ENCODE measurements at regions not wholly inside any gene's neighbourhood (a gene's known extent, or its start where the extent isn't known, plus 50 kb on each side); places are given as distances from the start of the nearest gene placed in this dataset.
"Not testable (repeated sequence)": the region's sequence is repeated elsewhere in the genome, so short reads cannot be mapped to it uniquely, and the experiment has no call there.

GRCh38 chr4:175325230-175325629 is 407.1 kb downstream of the ADAM29 start:
- Histone ChIP-seq H3K9ac (ENCODE audit: low read length in 2 of 2) (no peak overlapping the region), H3K36me3 (ENCODE audit: control insufficient read depth in 2 of 2, insufficient read depth in 2 of 2, low read length in 2 of 2) (no peaks in the 10 kb centered on the region), H3K27ac (ENCODE audit: low read length) (no peak overlapping the region), H3K4me1 (ENCODE audit: control insufficient read depth, insufficient read depth, low read length) (no peaks in the 10 kb centered on the region), H3K4me3 (ENCODE audit: low read length in 2 of 2) (no peak overlapping the region), H3K27me3 (ENCODE audit: control insufficient read depth in 1 of 2, insufficient read depth in 2 of 2, low read length in 2 of 2) (no peaks in the 10 kb centered on the region), H3K9me3 (ENCODE audit: control insufficient read depth in 2 of 2, low read length in 2 of 2) (no peaks in the 10 kb centered on the region)

- Histone ChIP-seq H3K4me3 (ENCODE audit: low read length in 2 of 2) (no peak overlapping the region), H3K27me3 (ENCODE audit: control insufficient read depth in 1 of 2, insufficient read depth in 2 of 2, low read length in 2 of 2) (no peaks in the 10 kb centered on the region), H3K36me3 (ENCODE audit: control insufficient read depth in 2 of 2, insufficient read depth in 2 of 2, low read length in 2 of 2) (no peaks in the 10 kb centered on the region), H3K4me1 (ENCODE audit: control insufficient read depth, insufficient read depth, low read length) (no peaks in the 10 kb centered on the region), H3K9me3 (ENCODE audit: control insufficient read depth in 2 of 2, low read length in 2 of 2) (no peaks in the 10 kb centered on the region), H3K27ac (ENCODE audit: low read length) (no peak overlapping the region), H3K9ac (ENCODE audit: low read length in 2 of 2) (no peak overlapping the region)
Observed at GRCh38 chr4:175326796-175327195, 408.6 kb downstream of the ADAM29 start.

DNA sequence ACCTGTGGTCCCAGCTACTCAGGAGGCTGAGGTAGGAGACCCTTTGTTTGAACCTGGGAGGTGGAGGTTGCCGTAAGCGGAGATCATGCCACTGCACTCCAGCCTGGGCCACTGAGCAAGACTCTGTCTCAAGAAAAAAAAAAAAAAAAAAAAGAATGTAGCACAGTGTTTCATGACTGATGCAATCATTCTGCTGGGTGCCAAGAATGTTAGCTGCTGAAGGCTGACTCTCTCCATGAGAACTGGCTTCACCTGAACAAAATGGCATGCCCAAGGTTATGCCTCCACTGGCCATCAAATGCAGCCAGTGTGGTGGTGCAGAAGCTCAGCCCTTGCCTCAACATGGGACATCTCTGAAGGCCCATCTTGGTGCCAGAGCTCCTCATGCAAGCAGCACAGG is 412.1 kb downstream of the ADAM29 start:
- Histone ChIP-seq H3K4me1 (ENCODE audit: control insufficient read depth, insufficient read depth, low read length) (no peaks in the 10 kb centered on the region), H3K9me3 (ENCODE audit: control insufficient read depth in 2 of 2, low read length in 2 of 2) (no peaks in the 10 kb centered on the region), H3K27ac (ENCODE audit: low read length) (no peak overlapping the region), H3K27me3 (ENCODE audit: control insufficient read depth in 1 of 2, insufficient read depth in 2 of 2, low read length in 2 of 2) (no peaks in the 10 kb centered on the region), H3K9ac (ENCODE audit: low read length in 2 of 2) (no peak overlapping the region), H3K4me3 (ENCODE audit: low read length in 2 of 2) (no peak overlapping the region), H3K36me3 (ENCODE audit: control insufficient read depth in 2 of 2, insufficient read depth in 2 of 2, low read length in 2 of 2) (no peaks in the 10 kb centered on the region)

DNA sequence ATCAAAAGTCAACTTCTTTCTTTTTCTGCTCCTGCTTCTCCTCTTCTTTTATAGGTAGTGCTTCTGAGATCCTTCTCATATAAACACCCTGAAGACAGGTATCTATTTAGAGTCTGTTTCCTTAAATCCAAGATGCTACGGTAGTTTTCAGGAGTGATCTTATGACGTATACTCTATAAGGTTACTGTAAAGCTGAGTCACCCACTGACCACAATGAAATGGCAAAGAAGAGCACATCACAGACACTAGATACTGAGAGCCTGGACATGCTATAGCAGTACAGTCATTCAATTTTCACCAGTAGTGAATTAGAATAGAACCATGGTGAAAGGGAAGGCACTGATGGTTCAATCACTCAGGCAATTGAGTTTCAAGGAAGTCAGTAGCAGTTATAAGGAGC is 412.5 kb downstream of the ADAM29 start:
- Histone ChIP-seq H3K9ac (ENCODE audit: low read length in 2 of 2) (no peak overlapping the region), H3K36me3 (ENCODE audit: control insufficient read depth in 2 of 2, insufficient read depth in 2 of 2, low read length in 2 of 2) (no peaks in the 10 kb centered on the region), H3K4me3 (ENCODE audit: low read length in 2 of 2) (no peak overlapping the region), H3K27me3 (ENCODE audit: control insufficient read depth in 1 of 2, insufficient read depth in 2 of 2, low read length in 2 of 2) (no peaks in the 10 kb centered on the region), H3K4me1 (ENCODE audit: control insufficient read depth, insufficient read depth, low read length) (no peaks in the 10 kb centered on the region), H3K9me3 (ENCODE audit: control insufficient read depth in 2 of 2, low read length in 2 of 2) (no peaks in the 10 kb centered on the region), H3K27ac (ENCODE audit: low read length) (no peak overlapping the region)

DNA sequence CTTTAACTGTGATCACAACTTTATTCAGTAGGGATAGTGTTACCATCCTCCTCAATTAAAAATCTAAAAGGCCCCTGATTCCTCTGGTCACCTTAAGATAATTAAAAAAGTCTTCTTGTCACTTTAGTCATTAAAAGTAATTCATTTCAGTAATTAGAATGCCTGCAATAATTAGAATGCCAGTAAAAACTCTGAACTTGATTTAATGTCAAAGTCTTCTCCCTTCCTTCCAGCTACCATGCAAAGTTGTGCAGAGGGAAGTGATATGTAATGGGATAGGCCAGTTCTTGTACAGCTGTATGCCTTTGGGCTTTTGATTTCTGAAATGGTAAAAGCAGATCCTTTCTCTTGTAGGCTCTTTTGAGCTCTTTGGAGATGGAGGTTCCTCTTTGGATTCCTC is 417.2 kb downstream of the ADAM29 start:
- Histone ChIP-seq H3K9ac (ENCODE audit: low read length in 2 of 2) (no peak overlapping the region), H3K36me3 (ENCODE audit: control insufficient read depth in 2 of 2, insufficient read depth in 2 of 2, low read length in 2 of 2) (no peaks in the 10 kb centered on the region), H3K27ac (ENCODE audit: low read length) (no peak overlapping the region), H3K9me3 (ENCODE audit: control insufficient read depth in 2 of 2, low read length in 2 of 2) (no peaks in the 10 kb centered on the region), H3K4me1 (ENCODE audit: control insufficient read depth, insufficient read depth, low read length) (no peaks in the 10 kb centered on the region), H3K4me3 (ENCODE audit: low read length in 2 of 2) (no peak overlapping the region), H3K27me3 (ENCODE audit: control insufficient read depth in 1 of 2, insufficient read depth in 2 of 2, low read length in 2 of 2) (no peaks in the 10 kb centered on the region)

- H3K27ac ChIP-seq (ENCODE audit: low read length); H3K27me3 ChIP-seq (ENCODE audit: control insufficient read depth in 1 of 2, insufficient read depth in 2 of 2, low read length in 2 of 2); H3K9ac ChIP-seq (ENCODE audit: low read length in 2 of 2); H3K36me3 ChIP-seq (ENCODE audit: control insufficient read depth in 2 of 2, insufficient read depth in 2 of 2, low read length in 2 of 2); H3K4me1 ChIP-seq (ENCODE audit: control insufficient read depth, insufficient read depth, low read length); H3K9me3 ChIP-seq (ENCODE audit: control insufficient read depth in 2 of 2, low read length in 2 of 2); H3K4me3 ChIP-seq (ENCODE audit: low read length in 2 of 2): not testable (repeated sequence)
Observed at GRCh38 chr4:175336570-175336969, 418.4 kb downstream of the ADAM29 start.

- H3K27me3 ChIP-seq (ENCODE audit: control insufficient read depth in 1 of 2, insufficient read depth in 2 of 2, low read length in 2 of 2), result no peaks in the 10 kb centered on the region
- no peak overlapping the region for H3K9ac ChIP-seq (ENCODE audit: low read length in 2 of 2)
- H3K4me3 ChIP-seq (ENCODE audit: low read length in 2 of 2), result no peak overlapping the region
- no peaks in the 10 kb centered on the region for H3K36me3 ChIP-seq (ENCODE audit: control insufficient read depth in 2 of 2, insufficient read depth in 2 of 2, low read length in 2 of 2)
- no peak overlapping the region for H3K27ac ChIP-seq (ENCODE audit: low read length)
- H3K9me3 ChIP-seq (ENCODE audit: control insufficient read depth in 2 of 2, low read length in 2 of 2), result peaks cover 0 to 2% of the 10 kb centered on the region in 2 donors
- no peaks in the 10 kb centered on the region for H3K4me1 ChIP-seq (ENCODE audit: control insufficient read depth, insufficient read depth, low read length)
Observed at GRCh38 chr4:175339100-175339707, 421.0 kb downstream of the ADAM29 start.

DNA sequence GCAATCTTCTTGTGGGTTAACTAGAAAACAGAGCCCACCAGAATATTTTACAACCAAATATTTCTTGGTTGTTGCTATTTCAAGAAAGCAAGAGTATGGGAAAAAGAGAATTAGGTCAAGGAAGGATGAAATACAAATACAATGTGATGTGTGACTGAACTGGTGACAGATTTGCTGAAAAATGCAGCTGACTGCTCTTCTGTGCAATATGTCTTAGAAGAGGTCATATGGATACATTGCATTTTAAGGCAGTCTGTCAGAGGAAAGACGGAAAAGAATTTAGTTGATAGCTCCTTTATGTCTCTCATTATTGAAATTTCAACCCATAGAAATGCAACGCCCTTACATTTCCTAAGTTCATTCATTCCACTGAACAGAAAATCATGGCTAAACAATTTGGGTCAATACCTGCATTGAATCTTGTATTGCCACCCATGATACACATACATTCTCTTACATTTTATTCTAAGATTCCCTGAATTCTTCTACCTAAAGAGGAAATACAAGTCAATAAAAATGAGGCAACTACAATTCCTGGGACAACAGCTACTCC is 423.1 kb downstream of the ADAM29 start:
- H3K4me1 ChIP-seq (ENCODE audit: control insufficient read depth, insufficient read depth, low read length), result no peaks in the 10 kb centered on the region

GRCh38 chr4:175346376-175346775 is 428.2 kb downstream of the ADAM29 start:
- Histone ChIP-seq H3K27me3 (ENCODE audit: control insufficient read depth in 1 of 2, insufficient read depth in 2 of 2, low read length in 2 of 2) (no peaks in the 10 kb centered on the region), H3K27ac (ENCODE audit: low read length) (no peak overlapping the region), H3K9ac (ENCODE audit: low read length in 2 of 2) (no peak overlapping the region)

More for the DNA sequence above, 423.1 kb downstream of the ADAM29 start:
- no peak overlapping the region for H3K4me3 ChIP-seq (ENCODE audit: low read length in 2 of 2)
- H3K27ac ChIP-seq (ENCODE audit: low read length), result no peak overlapping the region
- no peak overlapping the region for H3K9ac ChIP-seq (ENCODE audit: low read length in 2 of 2)
- no peaks in the 10 kb centered on the region for H3K27me3 ChIP-seq (ENCODE audit: control insufficient read depth in 1 of 2, insufficient read depth in 2 of 2, low read length in 2 of 2)
- peaks cover 0 to 2% of the 10 kb centered on the region in 2 donors for H3K9me3 ChIP-seq (ENCODE audit: control insufficient read depth in 2 of 2, low read length in 2 of 2)
- no peaks in the 10 kb centered on the region for H3K36me3 ChIP-seq (ENCODE audit: control insufficient read depth in 2 of 2, insufficient read depth in 2 of 2, low read length in 2 of 2)

DNA sequence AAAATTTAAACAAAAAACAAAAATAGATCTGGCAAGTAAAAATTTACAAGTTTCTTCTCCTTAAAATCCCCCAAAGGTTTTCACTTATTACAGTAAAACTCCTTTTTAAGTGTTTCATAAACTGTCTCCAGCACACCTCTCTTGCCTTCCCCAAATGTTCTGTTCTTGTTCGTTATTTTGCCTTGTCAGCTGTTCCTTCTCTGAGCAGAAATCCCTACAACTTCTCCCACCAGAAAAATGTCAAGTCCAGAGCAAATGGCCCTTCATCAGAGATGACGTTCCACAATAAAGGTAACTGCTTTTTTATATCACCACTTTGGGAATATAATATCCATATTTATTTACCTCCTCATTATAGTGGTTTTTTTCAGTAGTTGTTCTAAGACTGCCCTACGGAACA is 432.1 kb downstream of the ADAM29 start:
- H3K9ac ChIP-seq (ENCODE audit: low read length in 2 of 2), result no peak overlapping the region
- H3K4me3 ChIP-seq (ENCODE audit: low read length in 2 of 2), result no peak overlapping the region
- H3K27ac ChIP-seq (ENCODE audit: low read length), result no peak overlapping the region
- no peaks in the 10 kb centered on the region for H3K4me1 ChIP-seq (ENCODE audit: control insufficient read depth, insufficient read depth, low read length)
- no peaks in the 10 kb centered on the region for H3K9me3 ChIP-seq (ENCODE audit: control insufficient read depth in 2 of 2, low read length in 2 of 2)
- no peaks in the 10 kb centered on the region for H3K36me3 ChIP-seq (ENCODE audit: control insufficient read depth in 2 of 2, insufficient read depth in 2 of 2, low read length in 2 of 2)
- no peaks in the 10 kb centered on the region for H3K27me3 ChIP-seq (ENCODE audit: control insufficient read depth in 1 of 2, insufficient read depth in 2 of 2, low read length in 2 of 2)

More at GRCh38 chr4:175346376-175346775, 428.2 kb downstream of the ADAM29 start:
- Histone ChIP-seq H3K4me1 (ENCODE audit: control insufficient read depth, insufficient read depth, low read length) (no peaks in the 10 kb centered on the region), H3K9me3 (ENCODE audit: control insufficient read depth in 2 of 2, low read length in 2 of 2) (peaks cover 0 to 2% of the 10 kb centered on the region in 2 donors), H3K4me3 (ENCODE audit: low read length in 2 of 2) (no peak overlapping the region), H3K36me3 (ENCODE audit: control insufficient read depth in 2 of 2, insufficient read depth in 2 of 2, low read length in 2 of 2) (no peaks in the 10 kb centered on the region)

- Histone ChIP-seq H3K9me3 (ENCODE audit: control insufficient read depth in 2 of 2, low read length in 2 of 2) (no peaks in the 10 kb centered on the region), H3K4me3 (ENCODE audit: low read length in 2 of 2) (no peak overlapping the region), H3K27ac (ENCODE audit: low read length) (no peak overlapping the region), H3K4me1 (ENCODE audit: control insufficient read depth, insufficient read depth, low read length) (no peaks in the 10 kb centered on the region), H3K9ac (ENCODE audit: low read length in 2 of 2) (no peak overlapping the region), H3K36me3 (ENCODE audit: control insufficient read depth in 2 of 2, insufficient read depth in 2 of 2, low read length in 2 of 2) (no peaks in the 10 kb centered on the region), H3K27me3 (ENCODE audit: control insufficient read depth in 1 of 2, insufficient read depth in 2 of 2, low read length in 2 of 2) (no peaks in the 10 kb centered on the region)
Observed at GRCh38 chr4:175351473-175351872, 433.3 kb downstream of the ADAM29 start.

Measured in stomach smooth muscle (tissue), 2 donors.